ENCODE measurements at regions not wholly inside any gene's neighbourhood (a gene's known extent, or its start where the extent isn't known, plus 50 kb on each side); places are given as distances from the start of the nearest gene placed in this dataset.

DNA sequence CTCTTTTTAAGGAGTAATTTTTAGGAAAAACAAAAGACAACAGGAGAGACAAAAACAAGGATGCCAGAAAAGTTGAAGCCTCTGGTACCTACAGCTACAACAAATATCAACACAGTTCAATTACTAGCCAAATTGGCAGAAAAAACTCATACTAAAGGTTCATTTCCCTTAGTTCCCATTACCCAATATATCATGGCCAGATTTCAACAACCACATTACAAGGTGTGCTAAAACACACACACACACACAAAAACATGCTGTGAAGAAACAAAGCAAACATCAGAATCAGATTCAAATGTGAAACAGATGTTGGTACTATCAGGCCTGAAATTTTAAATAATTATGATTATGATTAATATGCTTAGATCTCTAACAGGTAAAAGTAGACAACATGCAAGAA, 272.7 kb upstream of the CLEC14A start:
- no peaks in the 10 kb centered on the region for H3K36me3 Mint-ChIP-seq (ENCODE audit: insufficient read depth, unreplicated experiment)
- TF ChIP-seq, protein P1, sequence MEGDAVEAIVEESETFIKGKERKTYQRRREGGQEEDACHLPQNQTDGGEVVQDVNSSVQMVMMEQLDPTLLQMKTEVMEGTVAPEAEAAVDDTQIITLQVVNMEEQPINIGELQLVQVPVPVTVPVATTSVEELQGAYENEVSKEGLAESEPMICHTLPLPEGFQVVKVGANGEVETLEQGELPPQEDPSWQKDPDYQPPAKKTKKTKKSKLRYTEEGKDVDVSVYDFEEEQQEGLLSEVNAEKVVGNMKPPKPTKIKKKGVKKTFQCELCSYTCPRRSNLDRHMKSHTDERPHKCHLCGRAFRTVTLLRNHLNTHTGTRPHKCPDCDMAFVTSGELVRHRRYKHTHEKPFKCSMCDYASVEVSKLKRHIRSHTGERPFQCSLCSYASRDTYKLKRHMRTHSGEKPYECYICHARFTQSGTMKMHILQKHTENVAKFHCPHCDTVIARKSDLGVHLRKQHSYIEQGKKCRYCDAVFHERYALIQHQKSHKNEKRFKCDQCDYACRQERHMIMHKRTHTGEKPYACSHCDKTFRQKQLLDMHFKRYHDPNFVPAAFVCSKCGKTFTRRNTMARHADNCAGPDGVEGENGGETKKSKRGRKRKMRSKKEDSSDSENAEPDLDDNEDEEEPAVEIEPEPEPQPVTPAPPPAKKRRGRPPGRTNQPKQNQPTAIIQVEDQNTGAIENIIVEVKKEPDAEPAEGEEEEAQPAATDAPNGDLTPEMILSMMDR (IDR thresholded peaks at IDR 0.05; ENCODE audit: insufficient read depth in 1 of 2, low read depth in 1 of 2, low read length in 1 of 2, severe bottlenecking in 1 of 2, unreplicated experiment in 1 of 2), result no peak
- no TSS peak for BruUV-seq (replicated peaks)
- no peaks in the 10 kb centered on the region for H3K4me1 Mint-ChIP-seq (ENCODE audit: low read depth, unreplicated experiment)
- ChIA-PET CTCF (no interaction called here), POLR2A (no interaction called here)
- no peaks in the 10 kb centered on the region for H3K9me3 Mint-ChIP-seq (ENCODE audit: unreplicated experiment)
- Histone ChIP-seq H3K4me3 (ENCODE audit: low read depth, low read length) (no peak overlapping the region), H3K36me3 (ENCODE audit: control insufficient read depth, insufficient read depth, low read length) (no peaks in the 10 kb centered on the region), H3K27me3 (replicated peaks; ENCODE audit: control insufficient read depth, insufficient read depth, low read length) (no peaks in the 10 kb centered on the region), H3K9me3 (no peaks in the 10 kb centered on the region), H3K4me1 (no peaks in the 10 kb centered on the region)
- H3K4me3 Mint-ChIP-seq (ENCODE audit: unreplicated experiment), result no peak overlapping the region
- H3K27ac Mint-ChIP-seq (ENCODE audit: unreplicated experiment), result no peak overlapping the region
- H3K27me3 Mint-ChIP-seq (ENCODE audit: insufficient read depth, unreplicated experiment), result no peaks in the 10 kb centered on the region
- intact Hi-C loops (cut with micrococcal nuclease; ENCODE audit: unreplicated experiment), result no loop called here
- DNase-seq, result no peak

DNA sequence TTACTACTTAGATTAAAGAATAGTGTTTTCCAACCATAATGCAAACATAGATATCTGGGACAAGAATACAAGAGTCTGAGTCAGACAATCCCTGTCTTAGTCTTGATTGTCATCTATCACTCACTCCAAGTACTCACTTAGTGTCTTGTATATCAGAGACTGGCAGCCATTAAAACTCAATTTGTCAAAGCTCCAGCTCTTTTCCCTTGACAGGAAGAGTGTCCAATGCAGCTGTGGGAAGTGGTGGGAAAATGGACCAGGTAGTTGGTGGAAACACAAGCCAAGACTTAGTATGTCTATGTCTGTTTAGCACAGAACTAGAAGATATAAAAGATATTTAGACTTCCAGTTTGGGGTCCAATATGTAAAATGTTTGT, 271.6 kb upstream of the CLEC14A start:
- CTCF ChIA-PET, result no interaction called here
- no peaks in the 10 kb centered on the region for H3K27me3 ChIP-seq (replicated peaks; ENCODE audit: control insufficient read depth, insufficient read depth, low read length)
- no peaks in the 10 kb centered on the region for H3K9me3 ChIP-seq
- Mint-ChIP-seq H3K4me3 (ENCODE audit: unreplicated experiment) (no peak overlapping the region), H3K4me1 (ENCODE audit: low read depth, unreplicated experiment) (no peaks in the 10 kb centered on the region), H3K9me3 (ENCODE audit: unreplicated experiment) (no peaks in the 10 kb centered on the region), H3K27ac (ENCODE audit: unreplicated experiment) (no peak overlapping the region), H3K27me3 (ENCODE audit: insufficient read depth, unreplicated experiment) (no peaks in the 10 kb centered on the region), H3K36me3 (ENCODE audit: insufficient read depth, unreplicated experiment) (no peaks in the 10 kb centered on the region)
- H3K36me3 ChIP-seq (ENCODE audit: control insufficient read depth, insufficient read depth, low read length), result no peaks in the 10 kb centered on the region
- no peaks in the 10 kb centered on the region for H3K4me1 ChIP-seq
- intact Hi-C loops (cut with micrococcal nuclease; ENCODE audit: unreplicated experiment), result no loop called here
- no TSS peak for BruUV-seq (replicated peaks)
- H3K4me3 ChIP-seq (ENCODE audit: low read depth, low read length), result no peak overlapping the region
- TF ChIP-seq, protein P1 (IDR thresholded peaks at IDR 0.05; ENCODE audit: insufficient read depth in 1 of 2, low read depth in 1 of 2, low read length in 1 of 2, severe bottlenecking in 1 of 2, unreplicated experiment in 1 of 2), result no peak
- POLR2A ChIA-PET, result no interaction called here
- no peak for DNase-seq

DNA sequence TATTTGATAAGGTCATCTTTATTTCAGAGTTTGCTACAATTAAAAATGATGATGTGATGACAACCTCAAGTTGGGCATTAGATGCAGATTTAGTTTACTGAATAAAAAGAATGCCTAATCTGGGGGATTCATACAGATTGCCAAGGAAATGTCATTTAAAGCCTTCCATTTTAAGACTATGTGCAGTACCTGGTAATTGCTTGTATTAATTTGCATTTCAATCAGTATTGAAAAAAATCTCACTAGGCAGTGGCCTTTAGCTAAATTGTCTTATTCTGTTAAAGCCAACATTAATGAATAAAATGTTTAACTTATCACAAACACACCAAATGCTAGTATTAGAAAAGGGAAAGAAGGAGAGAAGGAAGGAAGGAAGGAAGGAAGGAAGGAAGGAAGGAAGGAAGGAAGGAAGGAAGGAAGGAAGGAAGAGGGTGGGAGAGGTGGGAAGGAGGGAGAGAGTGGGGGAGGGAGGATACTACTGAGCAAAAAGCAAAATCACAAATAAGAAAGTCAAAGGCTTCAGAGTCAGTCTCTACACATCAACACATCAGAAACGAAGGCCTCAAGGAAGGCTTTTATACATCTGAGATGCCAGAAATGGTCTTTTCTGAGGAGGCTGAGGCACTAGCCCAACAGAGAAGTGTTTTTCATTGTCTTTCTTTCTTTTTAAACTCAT, 271.1 kb upstream of the CLEC14A start:
- intact Hi-C loops (cut with micrococcal nuclease; ENCODE audit: unreplicated experiment), result no loop called here
- H3K9me3 Mint-ChIP-seq (ENCODE audit: unreplicated experiment), result no peaks in the 10 kb centered on the region

More for the DNA sequence above, 271.1 kb upstream of the CLEC14A start:
- H3K27me3 ChIP-seq (replicated peaks; ENCODE audit: control insufficient read depth, insufficient read depth, low read length), result no peaks in the 10 kb centered on the region
- CTCF ChIA-PET, result no interaction called here
- H3K4me1 Mint-ChIP-seq (ENCODE audit: low read depth, unreplicated experiment), result no peaks in the 10 kb centered on the region
- no peaks in the 10 kb centered on the region for H3K36me3 ChIP-seq (ENCODE audit: control insufficient read depth, insufficient read depth, low read length)
- POLR2A ChIA-PET, result no interaction called here
- no peak overlapping the region for H3K4me3 ChIP-seq (ENCODE audit: low read depth, low read length)
- no peak for DNase-seq
- no TSS peak for BruUV-seq (replicated peaks)
- H3K4me1 ChIP-seq, result no peaks in the 10 kb centered on the region
- no peaks in the 10 kb centered on the region for H3K9me3 ChIP-seq
- TF ChIP-seq, protein P1 (IDR thresholded peaks at IDR 0.05; ENCODE audit: insufficient read depth in 1 of 2, low read depth in 1 of 2, low read length in 1 of 2, severe bottlenecking in 1 of 2, unreplicated experiment in 1 of 2), result no peak
- no peaks in the 10 kb centered on the region for H3K27me3 Mint-ChIP-seq (ENCODE audit: insufficient read depth, unreplicated experiment)
- no peak overlapping the region for H3K27ac Mint-ChIP-seq (ENCODE audit: unreplicated experiment)
- H3K4me3 Mint-ChIP-seq (ENCODE audit: unreplicated experiment), result no peak overlapping the region
- H3K36me3 Mint-ChIP-seq (ENCODE audit: insufficient read depth, unreplicated experiment), result no peaks in the 10 kb centered on the region

All from Caco-2 (cell line).